ENCODE measurements at regions not wholly inside any gene's neighbourhood (a gene's known extent, or its start where the extent isn't known, plus 50 kb on each side); places are given as distances from the start of the nearest gene placed in this dataset.
"Not testable (repeated sequence)": the region's sequence is repeated elsewhere in the genome, so short reads cannot be mapped to it uniquely, and the experiment has no call there.

GRCh38 chr5:145014109-145014508 is 821.0 kb downstream of the PRELID2 start:
- no peak overlapping the region for H3K4me2 ChIP-seq (ENCODE audit: low read depth, low read length, poor library complexity, severe bottlenecking)
- no peaks in the 10 kb centered on the region for H3K36me3 ChIP-seq (ENCODE audit: insufficient read depth, low read length)
- H3K79me2 ChIP-seq (ENCODE audit: insufficient read depth, low read length), result no peaks in the 10 kb centered on the region
- H3K9ac ChIP-seq (ENCODE audit: low read depth, low read length, poor library complexity, severe bottlenecking), result no peak overlapping the region
- H3K27me3 ChIP-seq (ENCODE audit: insufficient read depth, low read length, poor library complexity, severe bottlenecking), result no peaks in the 10 kb centered on the region
- H3F3A ChIP-seq (ENCODE audit: low read depth), result no peaks in the 10 kb centered on the region
- H2AFZ ChIP-seq (ENCODE audit: low read length), result no peak overlapping the region
- no peaks in the 10 kb centered on the region for H4K20me1 ChIP-seq (ENCODE audit: insufficient read depth, low read length, poor library complexity, severe bottlenecking)
- no peak for TF ChIP-seq EZH2phosphoT487 (IDR thresholded peaks at IDR 0.05; ENCODE audit: borderline replicate concordance)
- TF ChIP-seq CTCF (conservative IDR thresholded peaks at IDR 0.05; ENCODE audit: low read length), result no peak
- no peaks in the 10 kb centered on the region for H3K4me1 ChIP-seq (ENCODE audit: insufficient read depth, low read length, poor library complexity, severe bottlenecking)
- H3K4me3 ChIP-seq (ENCODE audit: low read length, poor library complexity, severe bottlenecking), result no peak overlapping the region
- H3K9me2 ChIP-seq (replicated peaks; ENCODE audit: low read depth, low read length), result no peaks in the 10 kb centered on the region
- no peaks in the 10 kb centered on the region for H3K9me3 ChIP-seq (ENCODE audit: insufficient read depth, low read depth, low read length)

GRCh38 chr5:145010834-145011233 is 824.3 kb downstream of the PRELID2 start:
- Histone ChIP-seq H3K4me3 (ENCODE audit: low read length, poor library complexity, severe bottlenecking) (no peak overlapping the region), H3K79me2 (ENCODE audit: insufficient read depth, low read length) (no peaks in the 10 kb centered on the region), H3K9me3 (ENCODE audit: insufficient read depth, low read depth, low read length) (no peaks in the 10 kb centered on the region), H3F3A (ENCODE audit: low read depth) (no peaks in the 10 kb centered on the region), H4K20me1 (ENCODE audit: insufficient read depth, low read length, poor library complexity, severe bottlenecking) (no peaks in the 10 kb centered on the region), H3K4me2 (ENCODE audit: low read depth, low read length, poor library complexity, severe bottlenecking) (no peak overlapping the region), H3K27me3 (ENCODE audit: insufficient read depth, low read length, poor library complexity, severe bottlenecking) (no peaks in the 10 kb centered on the region), H2AFZ (ENCODE audit: low read length) (no peak overlapping the region), H3K36me3 (ENCODE audit: insufficient read depth, low read length) (no peaks in the 10 kb centered on the region), H3K9me2 (replicated peaks; ENCODE audit: low read depth, low read length) (no peaks in the 10 kb centered on the region), H3K4me1 (ENCODE audit: insufficient read depth, low read length, poor library complexity, severe bottlenecking) (no peaks in the 10 kb centered on the region), H3K9ac (ENCODE audit: low read depth, low read length, poor library complexity, severe bottlenecking) (no peak overlapping the region)
- TF ChIP-seq CTCF (conservative IDR thresholded peaks at IDR 0.05; ENCODE audit: low read length), result no peak
- TF ChIP-seq EZH2phosphoT487 (IDR thresholded peaks at IDR 0.05; ENCODE audit: borderline replicate concordance), result no peak

DNA sequence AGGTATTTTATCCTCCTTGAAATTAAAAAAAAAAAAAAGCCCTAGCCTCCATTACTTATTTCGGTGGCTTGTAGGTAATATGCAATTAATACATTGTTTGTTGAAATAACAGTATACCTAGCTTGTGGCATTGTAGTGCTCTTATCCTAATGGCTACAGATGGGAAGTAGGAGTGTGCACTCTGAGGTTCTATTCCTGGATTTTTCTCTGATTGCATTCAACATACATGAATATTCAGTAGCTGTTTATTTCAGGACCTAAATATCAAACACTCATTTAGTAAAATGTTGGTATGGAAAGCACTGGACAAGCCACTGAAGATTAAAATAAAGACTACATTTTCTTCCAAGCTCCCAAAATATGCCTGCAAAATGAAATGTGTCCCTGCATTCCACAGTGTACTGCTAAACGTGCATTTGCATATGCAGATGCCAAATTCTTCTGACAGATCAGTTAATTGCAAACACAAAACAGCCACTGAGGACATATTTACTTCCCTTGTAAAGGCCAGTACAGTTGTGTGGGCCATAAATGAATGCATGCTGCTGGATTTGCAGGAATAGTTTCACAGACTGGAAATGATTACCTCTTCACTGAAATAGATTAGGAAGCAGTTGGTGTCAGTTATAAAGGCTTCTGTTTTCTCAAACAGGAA is 826.1 kb downstream of the PRELID2 start:
- no peaks in the 10 kb centered on the region for H3K79me2 ChIP-seq (ENCODE audit: insufficient read depth, low read length)
- no peaks in the 10 kb centered on the region for H3K9me3 ChIP-seq (ENCODE audit: insufficient read depth, low read depth, low read length)
- H3K36me3 ChIP-seq (ENCODE audit: insufficient read depth, low read length), result no peaks in the 10 kb centered on the region
- H3K4me1 ChIP-seq (ENCODE audit: insufficient read depth, low read length, poor library complexity, severe bottlenecking), result no peaks in the 10 kb centered on the region
- no peak for TF ChIP-seq EZH2phosphoT487 (IDR thresholded peaks at IDR 0.05; ENCODE audit: borderline replicate concordance)
- no peak for TF ChIP-seq CTCF (conservative IDR thresholded peaks at IDR 0.05; ENCODE audit: low read length)
- no peaks in the 10 kb centered on the region for H3K27me3 ChIP-seq (ENCODE audit: insufficient read depth, low read length, poor library complexity, severe bottlenecking)
- no peaks in the 10 kb centered on the region for H4K20me1 ChIP-seq (ENCODE audit: insufficient read depth, low read length, poor library complexity, severe bottlenecking)
- no peak overlapping the region for H2AFZ ChIP-seq (ENCODE audit: low read length)
- H3K9me2 ChIP-seq (replicated peaks; ENCODE audit: low read depth, low read length), result no peaks in the 10 kb centered on the region
- H3K9ac ChIP-seq (ENCODE audit: low read depth, low read length, poor library complexity, severe bottlenecking), result no peak overlapping the region
- no peak overlapping the region for H3K4me3 ChIP-seq (ENCODE audit: low read length, poor library complexity, severe bottlenecking)
- H3K4me2 ChIP-seq (ENCODE audit: low read depth, low read length, poor library complexity, severe bottlenecking), result no peak overlapping the region
- H3F3A ChIP-seq (ENCODE audit: low read depth), result no peaks in the 10 kb centered on the region

DNA sequence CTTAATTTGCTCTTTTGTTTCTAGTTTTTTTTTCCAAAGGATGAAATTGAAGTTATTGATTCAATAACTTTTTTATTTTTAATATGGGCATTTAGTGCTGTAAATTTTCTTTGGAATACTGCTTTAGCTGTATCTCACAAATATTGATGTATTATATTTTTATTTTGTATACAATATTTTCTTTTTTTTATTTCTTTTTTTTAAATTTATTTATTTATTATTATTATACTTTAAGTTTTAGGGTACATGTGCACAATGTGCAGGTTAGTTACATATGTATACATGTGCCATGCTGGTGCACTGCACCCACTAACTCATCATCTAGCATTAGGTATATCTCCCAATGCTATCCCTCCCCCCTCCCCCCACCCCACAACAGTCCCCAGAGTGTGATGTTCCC is 823.7 kb downstream of the KCTD16 start:
- H3K4me1 ChIP-seq (ENCODE audit: insufficient read depth, low read length, poor library complexity, severe bottlenecking); H3K9me3 ChIP-seq (ENCODE audit: insufficient read depth, low read depth, low read length); H3K9ac ChIP-seq (ENCODE audit: low read depth, low read length, poor library complexity, severe bottlenecking); H3K4me2 ChIP-seq (ENCODE audit: low read depth, low read length, poor library complexity, severe bottlenecking); H2AFZ ChIP-seq (ENCODE audit: low read length); H3K9me2 ChIP-seq (replicated peaks; ENCODE audit: low read depth, low read length); H3K79me2 ChIP-seq (ENCODE audit: insufficient read depth, low read length); H3K4me3 ChIP-seq (ENCODE audit: low read length, poor library complexity, severe bottlenecking); H4K20me1 ChIP-seq (ENCODE audit: insufficient read depth, low read length, poor library complexity, severe bottlenecking); H3K36me3 ChIP-seq (ENCODE audit: insufficient read depth, low read length); H3F3A ChIP-seq (ENCODE audit: low read depth); H3K27me3 ChIP-seq (ENCODE audit: insufficient read depth, low read length, poor library complexity, severe bottlenecking): not testable (repeated sequence)
